ENCODE measurements at regions not wholly inside any gene's neighbourhood (a gene's known extent, or its start where the extent isn't known, plus 50 kb on each side); places are given as distances from the start of the nearest gene placed in this dataset.

- no peak overlapping the region for H2BK120ac ChIP-seq (replicated peaks; ENCODE audit: low read depth, low read length)
- H3K14ac ChIP-seq (ENCODE audit: insufficient read length) = no peak overlapping the region
- H3K4me3 ChIP-seq (ENCODE audit: extremely low read depth in 1 of 4, insufficient read depth in 2 of 4, low read depth in 3 of 4, low read length in 4 of 4) = no peak overlapping the region
- FAIRE-seq (no peak), DNase-seq (ENCODE audit: low read depth in 1 of 2, low spot score in 2 of 2) (no peak)
- H3K79me2 ChIP-seq (ENCODE audit: control insufficient read depth in 1 of 2, insufficient read depth in 2 of 2, low read length in 2 of 2) = no peaks in the 10 kb centered on the region
- H3K23ac ChIP-seq (ENCODE audit: insufficient read length) = no peak overlapping the region
- no peak overlapping the region for H3K18ac ChIP-seq (ENCODE audit: extremely low read depth, low read length)
- no peak overlapping the region for H3K4me2 ChIP-seq (ENCODE audit: insufficient read depth in 1 of 2, low read depth in 2 of 2, low read length in 2 of 2)
- H3K79me1 ChIP-seq (ENCODE audit: low read depth, low read length) = no peaks in the 10 kb centered on the region
- H3K27me3 ChIP-seq (replicated peaks in 1 of 4; ENCODE audit: control insufficient read depth in 3 of 4, extremely low read depth in 1 of 4, insufficient read depth in 3 of 4, low read length in 3 of 4) = no peaks in the 10 kb centered on the region
- no peaks in the 10 kb centered on the region for H3K4me1 ChIP-seq (replicated peaks in 1 of 4; ENCODE audit: control insufficient read depth in 3 of 4, insufficient read depth in 4 of 4, low read length in 3 of 4)
- no peak overlapping the region for H2AK5ac ChIP-seq (ENCODE audit: low read depth, low read length)
- H4K8ac ChIP-seq (ENCODE audit: extremely low read depth, insufficient read depth, low read length) = no peak overlapping the region
- no peaks in the 10 kb centered on the region for H3K36me3 ChIP-seq (ENCODE audit: control insufficient read depth in 2 of 4, insufficient read depth in 4 of 4, low read length in 3 of 4)
- TF ChIP-seq SP1 (IDR thresholded peaks at IDR 0.05; ENCODE audit: low read depth, low read length) (no peak), RXRA (IDR thresholded peaks at IDR 0.05; ENCODE audit: insufficient read depth, low read depth, low read length) (no peak), TAF7 (optimal IDR thresholded peaks at IDR 0.05; ENCODE audit: borderline replicate concordance, low read depth, low read length) (no peak), SP2 (IDR thresholded peaks at IDR 0.05; ENCODE audit: low read length) (no peak), YY1 (IDR thresholded peaks at IDR 0.05; ENCODE audit: low read depth, low read length) (no peak), CEBPB (IDR thresholded peaks at IDR 0.05; ENCODE audit: low read depth, low read length) (no peak), CREB1 (IDR thresholded peaks at IDR 0.05) (no peak), JUND (IDR thresholded peaks at IDR 0.05; ENCODE audit: low read length) (no peak), BACH1 (IDR thresholded peaks at IDR 0.05; ENCODE audit: low read length) (no peak), POLR2AphosphoS5 (IDR thresholded peaks at IDR 0.05; ENCODE audit: low read depth, low read length) (no peak), SUZ12 (IDR thresholded peaks at IDR 0.05; ENCODE audit: low read length) (no peak), ATF3 (IDR thresholded peaks at IDR 0.05; ENCODE audit: insufficient read depth, low read depth, low read length) (no peak), EZH2 (IDR thresholded peaks at IDR 0.05; ENCODE audit: low read depth, low read length, severe bottlenecking) (no peak), MAX (IDR thresholded peaks at IDR 0.05) (no peak), RBBP5 (IDR thresholded peaks at IDR 0.05; ENCODE audit: borderline replicate concordance, low read depth, low read length) (no peak)
- CTCF ChIA-PET (ENCODE audit: partially characterized antibody) = no interaction called here
- no peak overlapping the region for H4K91ac ChIP-seq (replicated peaks; ENCODE audit: insufficient read length, low read length)
- H2BK20ac ChIP-seq (ENCODE audit: low read length) = no peak overlapping the region
- H3K56ac ChIP-seq (replicated peaks; ENCODE audit: insufficient read length, low read depth, low read length) = no peak overlapping the region
- H4K5ac ChIP-seq (ENCODE audit: insufficient read length, low read depth, low read length) = no peak overlapping the region
- no peak overlapping the region for H3K27ac ChIP-seq (ENCODE audit: low read depth, low read length)
- no peak overlapping the region for H3K4ac ChIP-seq (replicated peaks; ENCODE audit: insufficient read length, low read depth, low read length)
- H3K23me2 ChIP-seq (ENCODE audit: low read depth, low read length) = no peaks in the 10 kb centered on the region
- no peak overlapping the region for H2AFZ ChIP-seq (ENCODE audit: low read length)
- no peaks in the 10 kb centered on the region for H4K20me1 ChIP-seq (replicated peaks in 1 of 2; ENCODE audit: control insufficient read depth in 1 of 2, insufficient read depth in 2 of 2, low read length in 2 of 2)
- no peak overlapping the region for H2BK5ac ChIP-seq (ENCODE audit: low read depth, low read length)
- 89% methylated on average over 5 of the region's 5 CpGs; no CpG with 5 or more reads in 1 of the 2 experiments for WGBS, 2 experiments (ENCODE audit: extremely low coverage in 1 of 2, insufficient coverage in 1 of 2, insufficient read length in 1 of 2, insufficient replicate concordance in 2 of 2, low coverage in 1 of 2, low lambda C conversion rate in 2 of 2, missing lambda C conversion rate in 1 of 2)
- no peak overlapping the region for H2BK12ac ChIP-seq (ENCODE audit: low read depth, low read length)
- H3K9me3 ChIP-seq (ENCODE audit: insufficient read depth in 2 of 2, low read depth in 1 of 2, low read length in 1 of 2) = no peaks in the 10 kb centered on the region
- POLR2A ChIA-PET (ENCODE audit: partially characterized antibody) = no interaction called here
- no peak overlapping the region for H2BK15ac ChIP-seq (ENCODE audit: low read length)
- H3K9ac ChIP-seq (replicated peaks in 1 of 4; ENCODE audit: extremely low read depth in 1 of 4, low read depth in 3 of 4, low read length in 3 of 4) = no peak overlapping the region
Observed at GRCh38 chr18:39199231-39199855, 1633.7 kb upstream of the CELF4 start.

All from H1 (cell line).